Fibroblast of lung (primary cell): ENCODE measurements at regions not wholly inside any gene's neighbourhood (a gene's known extent, or its start where the extent isn't known, plus 50 kb on each side); places are given as distances from the start of the nearest gene placed in this dataset.

Experiments
- DNase-seq, 2 donors: peaks; one replicate each; pipeline versions ENCODE4 v3.0.0 to v3.0.0-alpha.2; 2010; ENCODE audit warnings: low read depth in 2 of 2
- H2AFZ ChIP-seq: 2 replicates; pipeline ENCODE4 v1.5.1; 2012; ENCODE audit warnings: low read length, control low read depth, inconsistent platforms
- H3K27ac ChIP-seq: 2 replicates; pipeline ENCODE4 v1.5.1; 2011; ENCODE audit warnings: low read length, control low read depth; ENCODE audit not compliant: insufficient read depth
- H3K27me3 ChIP-seq: 2 replicates; pipeline ENCODE4 v1.5.1; 2011; ENCODE audit warnings: mild to moderate bottlenecking, low read length; ENCODE audit not compliant: control insufficient read depth, insufficient read depth
- H3K36me3 ChIP-seq: 2 replicates; pipeline ENCODE4 v1.5.1; 2011; ENCODE audit warnings: low read length; ENCODE audit not compliant: control insufficient read depth, insufficient read depth
- H3K4me1 ChIP-seq: 2 replicates; pipeline ENCODE4 v1.5.1; 2011; ENCODE audit warnings: low read length; ENCODE audit not compliant: control insufficient read depth, insufficient read depth; ENCODE audit errors: extremely low read depth
- H3K4me2 ChIP-seq: 2 replicates; pipeline ENCODE4 v1.5.1; 2011; ENCODE audit warnings: low read length, control low read depth; ENCODE audit not compliant: insufficient read depth; ENCODE audit errors: extremely low read depth
- H3K4me3 ChIP-seq, 4 experiments: fragments of 200-600 bp in 1 of 4; sonication (generic) in 1 of 4; replicated peaks in 1 of 4; 2 replicates each; pipeline ENCODE4 v1.5.1; 2011 to 2016; ENCODE audit warnings: low read length in 4 of 4, low read depth in 3 of 4, mild to moderate bottlenecking in 3 of 4, control low read depth in 2 of 4, inconsistent platforms in 1 of 4, mixed read lengths in 1 of 4; ENCODE audit not compliant: insufficient read depth in 1 of 4; ENCODE audit errors: control extremely low read depth in 1 of 4
- H3K79me2 ChIP-seq: 2 replicates; pipeline ENCODE4 v1.5.1; 2012; ENCODE audit warnings: mild to moderate bottlenecking, low read length, inconsistent platforms; ENCODE audit not compliant: control insufficient read depth, insufficient read depth
- H3K9ac ChIP-seq: 2 replicates; pipeline ENCODE4 v1.5.1; 2011; ENCODE audit warnings: mild to moderate bottlenecking, low read length, control low read depth; ENCODE audit not compliant: insufficient read depth
- H3K9me3 ChIP-seq: 2 replicates; pipeline ENCODE4 v1.5.1; 2012; ENCODE audit warnings: low read depth, low read length; ENCODE audit not compliant: control insufficient read depth, insufficient read depth
- H4K20me1 ChIP-seq: 2 replicates; pipeline ENCODE4 v1.5.1; 2011; ENCODE audit warnings: low read length; ENCODE audit not compliant: control insufficient read depth, insufficient read depth; ENCODE audit errors: extremely low read depth
- EZH2 ChIP-seq: IDR thresholded peaks from 2 replicates; pipeline ENCODE4 v1.5.1; 2012; ENCODE audit warnings: low read length, control low read depth, mild to moderate bottlenecking; ENCODE audit errors: missing control alignments
- TF ChIP-seq, protein P1 (sequence below), 2 donors: IDR thresholded peaks in 1 of 2; conservative IDR thresholded peaks in 1 of 2; 1 replicate in 1 of 2; 2 replicates in 1 of 2; pipeline ENCODE4 v1.5.1; 2011 to 2012; ENCODE audit warnings: low read length in 2 of 2, control low read depth in 1 of 2, inconsistent platforms in 1 of 2, low read depth in 1 of 2, mild to moderate bottlenecking in 1 of 2

DNA sequence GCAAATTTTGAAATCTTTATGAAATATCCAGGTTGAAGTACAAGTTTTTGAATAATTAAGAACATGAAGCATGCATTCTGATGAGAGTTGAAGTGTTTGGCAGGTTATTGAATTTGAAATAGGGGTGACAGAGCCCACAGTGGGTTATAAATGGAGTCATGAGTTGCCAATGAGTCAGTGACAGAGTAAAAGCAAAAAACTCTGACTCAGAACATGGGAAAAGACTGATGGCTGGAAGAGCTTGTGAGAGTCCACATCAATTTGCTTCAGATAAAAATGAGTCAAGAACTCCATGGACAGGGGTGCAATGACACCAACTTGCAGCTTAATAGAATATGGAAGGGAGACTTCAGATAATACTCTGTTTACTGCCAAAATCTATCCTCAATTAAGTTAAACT lies 105.3 kb downstream of the SLC6A15 start:
- H3K9ac ChIP-seq: no peak overlapping the region
- H4K20me1 ChIP-seq: no peaks in the 10 kb centered on the region
- H3K4me1 ChIP-seq: no peaks in the 10 kb centered on the region
- H3K79me2 ChIP-seq: no peaks in the 10 kb centered on the region
- H2AFZ ChIP-seq: no peak overlapping the region
- no peaks in the 10 kb centered on the region for H3K27me3 ChIP-seq
- no peak overlapping the region for H3K27ac ChIP-seq
- H3K9me3 ChIP-seq: no peaks in the 10 kb centered on the region
- no peak overlapping the region for H3K4me2 ChIP-seq
- no peak for TF ChIP-seq EZH2
- TF ChIP-seq, protein P1, sequence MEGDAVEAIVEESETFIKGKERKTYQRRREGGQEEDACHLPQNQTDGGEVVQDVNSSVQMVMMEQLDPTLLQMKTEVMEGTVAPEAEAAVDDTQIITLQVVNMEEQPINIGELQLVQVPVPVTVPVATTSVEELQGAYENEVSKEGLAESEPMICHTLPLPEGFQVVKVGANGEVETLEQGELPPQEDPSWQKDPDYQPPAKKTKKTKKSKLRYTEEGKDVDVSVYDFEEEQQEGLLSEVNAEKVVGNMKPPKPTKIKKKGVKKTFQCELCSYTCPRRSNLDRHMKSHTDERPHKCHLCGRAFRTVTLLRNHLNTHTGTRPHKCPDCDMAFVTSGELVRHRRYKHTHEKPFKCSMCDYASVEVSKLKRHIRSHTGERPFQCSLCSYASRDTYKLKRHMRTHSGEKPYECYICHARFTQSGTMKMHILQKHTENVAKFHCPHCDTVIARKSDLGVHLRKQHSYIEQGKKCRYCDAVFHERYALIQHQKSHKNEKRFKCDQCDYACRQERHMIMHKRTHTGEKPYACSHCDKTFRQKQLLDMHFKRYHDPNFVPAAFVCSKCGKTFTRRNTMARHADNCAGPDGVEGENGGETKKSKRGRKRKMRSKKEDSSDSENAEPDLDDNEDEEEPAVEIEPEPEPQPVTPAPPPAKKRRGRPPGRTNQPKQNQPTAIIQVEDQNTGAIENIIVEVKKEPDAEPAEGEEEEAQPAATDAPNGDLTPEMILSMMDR (conservative IDR thresholded peaks at IDR 0.05 in 1 of 2, IDR thresholded peaks at IDR 0.05 in 1 of 2; ENCODE audit: low read depth in 1 of 2, low read length in 2 of 2): no peak
- no peak overlapping the region for H3K4me3 ChIP-seq
- H3K36me3 ChIP-seq: no peaks in the 10 kb centered on the region
- DNase-seq: peak; percentile 22 to 64

DNA sequence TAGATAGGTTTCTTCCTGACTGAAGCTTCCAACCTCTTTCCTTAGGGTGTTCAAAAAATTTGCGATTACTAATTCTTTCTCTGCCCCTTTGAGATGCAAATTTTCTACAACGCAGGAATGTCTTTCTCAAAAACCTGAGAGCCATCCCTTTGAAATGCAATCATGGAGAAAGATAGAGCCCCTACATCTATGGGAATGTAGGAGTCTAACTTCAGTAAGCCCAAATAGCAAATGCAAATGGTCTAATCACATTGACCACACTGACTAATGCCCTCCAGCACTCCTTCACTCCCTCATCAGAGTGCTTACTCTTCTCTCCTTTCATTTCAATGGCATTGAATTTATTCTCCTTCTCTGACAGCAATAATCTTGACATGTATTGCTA lies 107.1 kb downstream of the SLC6A15 start:
- no peaks in the 10 kb centered on the region for H3K4me1 ChIP-seq
- H3K4me3 ChIP-seq: no peak overlapping the region
- no peak for TF ChIP-seq EZH2
- TF ChIP-seq, protein P1 (conservative IDR thresholded peaks at IDR 0.05 in 1 of 2, IDR thresholded peaks at IDR 0.05 in 1 of 2; ENCODE audit: low read depth in 1 of 2, low read length in 2 of 2): no peak
- H3K36me3 ChIP-seq: no peaks in the 10 kb centered on the region
- DNase-seq: peak in 1 of 2 donors; percentile 13
- H3K4me2 ChIP-seq: no peak overlapping the region
- H2AFZ ChIP-seq: no peak overlapping the region
- no peaks in the 10 kb centered on the region for H3K79me2 ChIP-seq
- H3K27ac ChIP-seq: no peak overlapping the region
- H3K9ac ChIP-seq: no peak overlapping the region
- no peaks in the 10 kb centered on the region for H3K27me3 ChIP-seq
- no peaks in the 10 kb centered on the region for H3K9me3 ChIP-seq
- H4K20me1 ChIP-seq: no peaks in the 10 kb centered on the region

DNA sequence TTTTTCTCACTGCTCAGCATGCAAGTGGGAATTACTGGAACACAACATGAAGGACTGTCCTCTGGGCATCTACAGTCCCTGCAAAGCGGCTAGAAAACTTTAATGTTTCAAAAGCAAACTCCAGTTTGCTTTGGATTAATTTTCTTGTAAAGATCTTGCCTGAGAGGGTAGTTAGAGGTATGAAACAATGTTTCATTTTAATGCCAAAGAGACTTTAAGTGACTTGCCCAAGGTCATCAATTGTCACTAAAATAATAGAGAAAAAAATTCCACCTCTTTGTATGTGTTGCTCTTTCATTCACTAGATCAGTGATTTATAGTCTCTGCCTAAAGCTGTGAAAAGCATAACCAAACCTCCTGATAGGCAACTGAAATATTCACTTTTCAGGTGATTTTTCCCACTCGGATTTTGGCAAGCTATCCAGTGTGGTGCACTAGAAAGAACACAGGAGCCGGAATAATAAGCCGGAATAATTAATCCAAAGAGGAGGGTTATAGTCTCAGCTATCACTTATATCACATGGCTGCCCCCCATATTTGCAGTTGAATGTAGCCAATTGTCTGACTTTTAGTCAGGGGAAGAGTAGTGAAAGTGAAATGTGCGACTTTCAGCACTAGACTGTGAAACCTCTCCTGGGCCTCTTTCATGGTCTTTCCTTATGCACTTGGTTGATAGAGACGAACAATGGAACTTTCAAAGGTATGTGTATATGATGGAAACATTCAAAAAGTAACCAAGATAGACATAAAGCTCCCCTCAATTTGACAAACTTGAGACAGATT lies 107.7 kb downstream of the SLC6A15 start:
- Histone ChIP-seq H3K9me3 (no peaks in the 10 kb centered on the region), H2AFZ (no peak overlapping the region), H3K36me3 (no peaks in the 10 kb centered on the region), H3K79me2 (no peaks in the 10 kb centered on the region), H3K4me2 (no peak overlapping the region), H3K4me1 (no peaks in the 10 kb centered on the region), H3K9ac (no peak overlapping the region), H3K27ac (no peak overlapping the region), H3K4me3 (no peak overlapping the region), H4K20me1 (no peaks in the 10 kb centered on the region), H3K27me3 (no peaks in the 10 kb centered on the region)
- no peak for DNase-seq
- TF ChIP-seq, protein P1 (conservative IDR thresholded peaks at IDR 0.05 in 1 of 2, IDR thresholded peaks at IDR 0.05 in 1 of 2; ENCODE audit: low read depth in 1 of 2, low read length in 2 of 2): no peak
- TF ChIP-seq EZH2: no peak
